Liver (tissue), 8 donors: ENCODE measurements at regions not wholly inside any gene's neighbourhood (a gene's known extent, or its start where the extent isn't known, plus 50 kb on each side); places are given as distances from the start of the nearest gene placed in this dataset.

Experiments used
- DNase-seq: peaks from one replicate; pipeline ENCODE4 v3.0.0-alpha.2; 2017; ENCODE audit warnings: low spot score
- H3K27ac ChIP-seq, 2 donors: one replicate each; pipeline ENCODE4 v1.7.0; 2013; ENCODE audit warnings: inconsistent platforms in 2 of 2, low read length in 2 of 2, control low read depth in 1 of 2, low read depth in 1 of 2, mild to moderate bottlenecking in 1 of 2
- H3K27me3 ChIP-seq, 4 donors: one replicate each; pipeline versions ENCODE4 v1.6.1 to v1.7.0; 2013; ENCODE audit warnings: low read length in 3 of 4, inconsistent platforms in 1 of 4, mild to moderate bottlenecking in 1 of 4, moderate library complexity in 1 of 4; ENCODE audit not compliant: control insufficient read depth in 4 of 4, insufficient read depth in 4 of 4
- H3K36me3 ChIP-seq, 4 donors: one replicate each; pipeline versions ENCODE4 v1.6.1 to v1.7.0; 2013; ENCODE audit warnings: low read length in 3 of 4, mild to moderate bottlenecking in 3 of 4, low read depth in 1 of 4, moderate library complexity in 1 of 4; ENCODE audit not compliant: control insufficient read depth in 4 of 4, insufficient read depth in 3 of 4
- H3K4me1 ChIP-seq, 4 donors: one replicate each; pipeline versions ENCODE4 v1.6.1 to v1.7.0; 2013; ENCODE audit warnings: low read length in 3 of 4, mild to moderate bottlenecking in 3 of 4, moderate library complexity in 1 of 4; ENCODE audit not compliant: control insufficient read depth in 4 of 4, insufficient read depth in 4 of 4
- H3K4me3 ChIP-seq, 3 donors: one replicate each; pipeline versions ENCODE4 v1.6.1 to v1.7.0; 2013; ENCODE audit warnings: low read length in 3 of 3, control low read depth in 1 of 3, low read depth in 1 of 3, mild to moderate bottlenecking in 1 of 3
- H3K9ac ChIP-seq, 2 donors: one replicate each; pipeline ENCODE4 v1.7.0; 2013; ENCODE audit warnings: low read length in 2 of 2, mild to moderate bottlenecking in 2 of 2, moderate library complexity in 2 of 2, control low read depth in 1 of 2, low read depth in 1 of 2
- H3K9me3 ChIP-seq, 4 donors: one replicate each; pipeline versions ENCODE4 v1.6.1 to v1.7.0; 2013; ENCODE audit warnings: low read length in 3 of 4; ENCODE audit not compliant: control insufficient read depth in 4 of 4
- ATF3 ChIP-seq: IDR thresholded peaks from 2 replicates; pipeline ENCODE4 v1.6.1; 2016; ENCODE audit warnings: antibody characterized with exemption
- CTCF ChIP-seq: fragments of 150-350 bp; IDR thresholded peaks from 2 replicates; pipeline ENCODE4 v1.5.1; 2017; ENCODE audit warnings: improper control_type of control experiment, low read depth, low read length; ENCODE audit not compliant: missing input control
- EGR1 ChIP-seq, 2 donors: IDR thresholded peaks; 2 replicates each; pipeline ENCODE4 v1.6.1; 2016 to 2018; ENCODE audit warnings: antibody characterized with exemption in 2 of 2, low read depth in 2 of 2
- FOXA1 ChIP-seq: IDR thresholded peaks from 2 replicates; pipeline ENCODE4 v1.6.1; 2016; ENCODE audit warnings: antibody characterized with exemption
- FOXA2 ChIP-seq: IDR thresholded peaks from 2 replicates; pipeline ENCODE4 v1.6.1; 2016; ENCODE audit warnings: antibody characterized with exemption
- GABPA ChIP-seq, 2 donors: IDR thresholded peaks in 1 of 2; conservative IDR thresholded peaks in 1 of 2; 2 replicates each; pipeline ENCODE4 v1.6.1; 2016; ENCODE audit warnings: antibody characterized with exemption in 2 of 2, mild to moderate bottlenecking in 1 of 2, moderate library complexity in 1 of 2
- HNF4A ChIP-seq, 2 donors: conservative IDR thresholded peaks; 2 replicates each; pipeline ENCODE4 v1.6.1; 2016; ENCODE audit warnings: antibody characterized with exemption in 2 of 2, mild to moderate bottlenecking in 2 of 2
- HNF4G ChIP-seq: IDR thresholded peaks from 2 replicates; pipeline ENCODE4 v1.6.1; 2016; ENCODE audit warnings: antibody characterized with exemption
- MAX ChIP-seq: IDR thresholded peaks from 2 replicates; pipeline ENCODE4 v1.6.1; 2016; ENCODE audit warnings: antibody characterized with exemption
- NR2F2 ChIP-seq: IDR thresholded peaks from 2 replicates; pipeline ENCODE4 v1.6.1; 2016; ENCODE audit warnings: antibody characterized with exemption
- REST ChIP-seq: IDR thresholded peaks from 2 replicates; pipeline ENCODE4 v1.6.1; 2016; ENCODE audit warnings: antibody characterized with exemption, mild to moderate bottlenecking
- SP1 ChIP-seq: IDR thresholded peaks from 2 replicates; pipeline ENCODE4 v1.6.1; 2018; ENCODE audit warnings: antibody characterized with exemption, mild to moderate bottlenecking
- TAF1 ChIP-seq: conservative IDR thresholded peaks from 2 replicates; pipeline ENCODE4 v1.6.1; 2016; ENCODE audit warnings: antibody characterized with exemption, mild to moderate bottlenecking
- YY1 ChIP-seq: IDR thresholded peaks from 2 replicates; pipeline ENCODE4 v1.6.1; 2016; ENCODE audit warnings: antibody characterized with exemption, mild to moderate bottlenecking
- ZBTB33 ChIP-seq: IDR thresholded peaks from 2 replicates; pipeline ENCODE4 v1.6.1; 2016; ENCODE audit warnings: antibody characterized with exemption
- WGBS: extraction: QIAGEN DNeasy Blood & Tissue Kit; methylation state at CpG from one replicate; pipeline ENCODE4 v1.1.7; 2013; 5-methylcytosine and 5-hydroxymethylcytosine counted together
- donor health status: healthy.
- donor health status: healthy.
- donor health status: healthy.
- donor health status: healthy.
- donor health status: healthy.

- Histone ChIP-seq H3K27me3 (peaks cover 0 to 3% (median 0%) of the 10 kb centered on the region in 4 donors), H3K36me3 (no peaks in the 10 kb centered on the region), H3K4me3 (no peak overlapping the region), H3K27ac (no peak overlapping the region), H3K9ac (no peak overlapping the region), H3K9me3 (no peaks in the 10 kb centered on the region), H3K4me1 (no peaks in the 10 kb centered on the region)
- no peak for TF ChIP-seq GABPA (IDR thresholded peaks at IDR 0.05 in 1 of 2, conservative IDR thresholded peaks at IDR 0.05 in 1 of 2)
- TF ChIP-seq EGR1 (IDR thresholded peaks at IDR 0.05; ENCODE audit: low read depth in 2 of 2): no peak
- TF ChIP-seq FOXA1: no peak
- no peak for TF ChIP-seq HNF4A (conservative IDR thresholded peaks at IDR 0.05)
- no peak for TF ChIP-seq SP1
- TF ChIP-seq FOXA2: no peak
- no peak for TF ChIP-seq TAF1
- 82% methylated on average over 6 of the region's 6 CpGs for WGBS
- DNase-seq: no peak
Observed at GRCh38 chr10:30124704-30125103, 65.3 kb upstream of the JCAD start.

GRCh38 chr10:30121401-30121800 is 62.0 kb upstream of the JCAD start:
- no peaks in the 10 kb centered on the region for H3K36me3 ChIP-seq
- no peaks in the 10 kb centered on the region for H3K4me1 ChIP-seq
- no peak overlapping the region for H3K27ac ChIP-seq
- DNase-seq: no peak
- WGBS: 62% methylated on average over 2 of the region's 2 CpGs
- no peaks in the 10 kb centered on the region for H3K9me3 ChIP-seq
- H3K27me3 ChIP-seq: peaks cover 0 to 3% (median 0%) of the 10 kb centered on the region in 4 donors
- H3K4me3 ChIP-seq: no peak overlapping the region
- TF ChIP-seq FOXA1 (no peak), ATF3 (no peak), CTCF (no peak), MAX (no peak)
- H3K9ac ChIP-seq: no peak overlapping the region

- DNase-seq: no peak
- no peaks in the 10 kb centered on the region for H3K9me3 ChIP-seq
- no peaks in the 10 kb centered on the region for H3K36me3 ChIP-seq
- H3K27me3 ChIP-seq: peaks cover 0 to 3% (median 0%) of the 10 kb centered on the region in 4 donors
- 66% methylated on average over 3 of the region's 3 CpGs for WGBS
- H3K9ac ChIP-seq: no peak overlapping the region
- peaks cover 0 to 2% (median 0%) of the 10 kb centered on the region in 4 donors for H3K4me1 ChIP-seq
- no peak for TF ChIP-seq HNF4G
- no peak for TF ChIP-seq CTCF
- TF ChIP-seq HNF4A (conservative IDR thresholded peaks at IDR 0.05): no peak
- no peak for TF ChIP-seq TAF1
- no peak for TF ChIP-seq GABPA (IDR thresholded peaks at IDR 0.05 in 1 of 2, conservative IDR thresholded peaks at IDR 0.05 in 1 of 2)
- TF ChIP-seq FOXA2: no peak
- no peak for TF ChIP-seq MAX
- TF ChIP-seq EGR1 (IDR thresholded peaks at IDR 0.05; ENCODE audit: low read depth in 2 of 2): no peak
- no peak for TF ChIP-seq REST
- TF ChIP-seq YY1: no peak
- TF ChIP-seq SP1: no peak
- no peak for TF ChIP-seq FOXA1
- no peak for TF ChIP-seq NR2F2
- no peak for TF ChIP-seq ZBTB33
- no peak overlapping the region for H3K27ac ChIP-seq
- no peak overlapping the region for H3K4me3 ChIP-seq
Observed at GRCh38 chr10:30118590-30118989, 59.2 kb upstream of the JCAD start.
